PFSK-1 (cell line): ENCODE measurements at regions not wholly inside any gene's neighbourhood (a gene's known extent, or its start where the extent isn't known, plus 50 kb on each side); places are given as distances from the start of the nearest gene placed in this dataset.

Source experiments
- FOXP2 ChIP-seq: optimal IDR thresholded peaks from 2 replicates; pipeline ENCODE3; 2011; ENCODE audit warnings: borderline replicate concordance, control low read depth, inconsistent platforms; ENCODE audit not compliant: insufficient read depth; ENCODE audit errors: extremely low read length, extremely low read depth
- SIN3A ChIP-seq: IDR thresholded peaks from 2 replicates; pipeline ENCODE4 v1.6.1; 2012; ENCODE audit warnings: mild to moderate bottlenecking, low read length, moderate library complexity, borderline replicate concordance; ENCODE audit not compliant: insufficient read depth
- TAF1 ChIP-seq: IDR thresholded peaks from 2 replicates; pipeline ENCODE4 v1.6.1; 2012; ENCODE audit warnings: low read length, control low read depth, borderline replicate concordance; ENCODE audit not compliant: insufficient read depth
- TF ChIP-seq, protein P1 (sequence below), 2 experiments: IDR thresholded peaks; 2 replicates each; pipeline versions ENCODE4 v1.6.1 to v1.8.0; 2011 to 2012; ENCODE audit warnings: low read depth in 2 of 2, low read length in 2 of 2, control low read depth in 1 of 2, inconsistent platforms in 1 of 2, mild to moderate bottlenecking in 1 of 2, moderate library complexity in 1 of 2; ENCODE audit not compliant: insufficient read depth in 1 of 2

- no peak for TF ChIP-seq FOXP2
- TF ChIP-seq SIN3A: no peak
- TF ChIP-seq, protein P1, sequence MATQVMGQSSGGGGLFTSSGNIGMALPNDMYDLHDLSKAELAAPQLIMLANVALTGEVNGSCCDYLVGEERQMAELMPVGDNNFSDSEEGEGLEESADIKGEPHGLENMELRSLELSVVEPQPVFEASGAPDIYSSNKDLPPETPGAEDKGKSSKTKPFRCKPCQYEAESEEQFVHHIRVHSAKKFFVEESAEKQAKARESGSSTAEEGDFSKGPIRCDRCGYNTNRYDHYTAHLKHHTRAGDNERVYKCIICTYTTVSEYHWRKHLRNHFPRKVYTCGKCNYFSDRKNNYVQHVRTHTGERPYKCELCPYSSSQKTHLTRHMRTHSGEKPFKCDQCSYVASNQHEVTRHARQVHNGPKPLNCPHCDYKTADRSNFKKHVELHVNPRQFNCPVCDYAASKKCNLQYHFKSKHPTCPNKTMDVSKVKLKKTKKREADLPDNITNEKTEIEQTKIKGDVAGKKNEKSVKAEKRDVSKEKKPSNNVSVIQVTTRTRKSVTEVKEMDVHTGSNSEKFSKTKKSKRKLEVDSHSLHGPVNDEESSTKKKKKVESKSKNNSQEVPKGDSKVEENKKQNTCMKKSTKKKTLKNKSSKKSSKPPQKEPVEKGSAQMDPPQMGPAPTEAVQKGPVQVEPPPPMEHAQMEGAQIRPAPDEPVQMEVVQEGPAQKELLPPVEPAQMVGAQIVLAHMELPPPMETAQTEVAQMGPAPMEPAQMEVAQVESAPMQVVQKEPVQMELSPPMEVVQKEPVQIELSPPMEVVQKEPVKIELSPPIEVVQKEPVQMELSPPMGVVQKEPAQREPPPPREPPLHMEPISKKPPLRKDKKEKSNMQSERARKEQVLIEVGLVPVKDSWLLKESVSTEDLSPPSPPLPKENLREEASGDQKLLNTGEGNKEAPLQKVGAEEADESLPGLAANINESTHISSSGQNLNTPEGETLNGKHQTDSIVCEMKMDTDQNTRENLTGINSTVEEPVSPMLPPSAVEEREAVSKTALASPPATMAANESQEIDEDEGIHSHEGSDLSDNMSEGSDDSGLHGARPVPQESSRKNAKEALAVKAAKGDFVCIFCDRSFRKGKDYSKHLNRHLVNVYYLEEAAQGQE (IDR thresholded peaks at IDR 0.05; ENCODE audit: insufficient read depth in 1 of 2, low read depth in 2 of 2, low read length in 2 of 2): no peak
- no peak for TF ChIP-seq TAF1
These were observed 229.8 kb downstream of the FRK start for GRCh38 chr6:115830895-115831294.
